Memory B cell (primary cell): ENCODE measurements at regions not wholly inside any gene's neighbourhood (a gene's known extent, or its start where the extent isn't known, plus 50 kb on each side); places are given as distances from the start of the nearest gene placed in this dataset.

Experiments
- ATAC-seq: fragments of 150-1000 bp; cut with Tn5 transposase; 2 replicates; pipeline ENCODE4 v1.10.0; 2021; ENCODE audit warnings: low read depth, mild to moderate bottlenecking, moderate library complexity
- DNase-seq, 2 donors: peaks; one replicate each; pipeline ENCODE4 v3.0.0; 2022; ENCODE audit warnings: low spot score in 2 of 2
- H3K27ac Mint-ChIP-seq: one replicate; pipeline ENCODE4 v1.8.0; 2022; ENCODE audit warnings: mild to moderate bottlenecking, moderate library complexity, mixed read lengths
- H3K27me3 Mint-ChIP-seq: one replicate; pipeline ENCODE4 v1.8.0; 2022; ENCODE audit warnings: mixed read lengths
- H3K36me3 Mint-ChIP-seq: one replicate; pipeline ENCODE4 v1.8.0; 2022; ENCODE audit warnings: mild to moderate bottlenecking, mixed read lengths
- H3K4me1 Mint-ChIP-seq: one replicate; pipeline ENCODE4 v1.8.0; 2022; ENCODE audit warnings: mixed read lengths
- H3K4me3 Mint-ChIP-seq: one replicate; pipeline ENCODE4 v1.8.0; 2022; ENCODE audit warnings: mild to moderate bottlenecking, moderate library complexity, mixed read lengths
- H3K9me3 Mint-ChIP-seq: one replicate; pipeline ENCODE4 v1.8.0; 2022; ENCODE audit warnings: mixed read lengths

GRCh38 chr10:114770009-114770408, 51.6 kb upstream of the FHIP2A start:
- ATAC-seq (no peak), DNase-seq (no peak)
- Mint-ChIP-seq H3K27me3 (peaks cover 14% of the 10 kb centered on the region), H3K36me3 (no peaks in the 10 kb centered on the region), H3K4me3 (no peak overlapping the region), H3K27ac (no peak overlapping the region), H3K4me1 (no peaks in the 10 kb centered on the region), H3K9me3 (no peaks in the 10 kb centered on the region)

GRCh38 chr10:114771157-114771556, 50.4 kb upstream of the FHIP2A start:
- Mint-ChIP-seq H3K27me3 (peaks cover 11% of the 10 kb centered on the region), H3K36me3 (no peaks in the 10 kb centered on the region), H3K9me3 (no peaks in the 10 kb centered on the region), H3K27ac (no peak overlapping the region), H3K4me1 (no peaks in the 10 kb centered on the region), H3K4me3 (no peak overlapping the region)
- DNase-seq (no peak), ATAC-seq (no peak)

GRCh38 chr10:114771749-114772148, 49.8 kb upstream of the FHIP2A start:
- ATAC-seq, result no peak
- peaks cover 9% of the 10 kb centered on the region for H3K27me3 Mint-ChIP-seq

More at GRCh38 chr10:114771749-114772148, 49.8 kb upstream of the FHIP2A start:
- DNase-seq, result no peak
- H3K9me3 Mint-ChIP-seq, result no peaks in the 10 kb centered on the region
- H3K4me3 Mint-ChIP-seq, result no peak overlapping the region
- no peaks in the 10 kb centered on the region for H3K36me3 Mint-ChIP-seq
- H3K4me1 Mint-ChIP-seq, result no peaks in the 10 kb centered on the region
- no peak overlapping the region for H3K27ac Mint-ChIP-seq
